MM.1S (cell line): ENCODE measurements at regions not wholly inside any gene's neighbourhood (a gene's known extent, or its start where the extent isn't known, plus 50 kb on each side); places are given as distances from the start of the nearest gene placed in this dataset.

ENCODE experiments used
- DNase-seq: peaks from one replicate; pipeline ENCODE4 v3.0.0-alpha.2; 2015
- H2AFZ ChIP-seq: fragments of 300-600 bp; sonication (generic); 2 replicates; pipeline ENCODE4 v1.6.0; 2016; ENCODE audit warnings: antibody characterized with exemption, low read length
- H3F3A ChIP-seq: fragments of 300-600 bp; sonication (generic); 2 replicates; pipeline ENCODE4 v1.6.1; 2016; ENCODE audit warnings: mild to moderate bottlenecking, antibody characterized with exemption, low read length, moderate library complexity, mixed read lengths; ENCODE audit not compliant: insufficient read depth
- H3K27ac ChIP-seq: fragments of 300-600 bp; sonication (generic); 2 replicates; pipeline ENCODE4 v1.5.1; 2016; ENCODE audit warnings: mild to moderate bottlenecking, low read length
- H3K27me3 ChIP-seq: fragments of 300-600 bp; sonication (generic); replicated peaks from 2 replicates; pipeline ENCODE4 v1.6.0; 2016; ENCODE audit warnings: low read length; ENCODE audit not compliant: insufficient read depth
- H3K36me3 ChIP-seq: fragments of 300-600 bp; sonication (generic); replicated peaks from 2 replicates; pipeline ENCODE4 v1.6.1; 2016; ENCODE audit warnings: mild to moderate bottlenecking, low read length, mixed read lengths; ENCODE audit not compliant: insufficient read depth
- H3K4me1 ChIP-seq: fragments of 300-600 bp; sonication (generic); 2 replicates; pipeline ENCODE4 v1.6.1; 2016; ENCODE audit warnings: low read length, mixed read lengths
- H3K4me2 ChIP-seq: fragments of 300-600 bp; sonication (generic); 2 replicates; pipeline ENCODE4 v1.6.0; 2016; ENCODE audit warnings: low read depth, low read length
- H3K4me3 ChIP-seq: fragments of 300-600 bp; sonication (generic); 2 replicates; pipeline ENCODE4 v1.5.1; 2016; ENCODE audit warnings: low read length, mixed read lengths
- H3K79me2 ChIP-seq: fragments of 300-600 bp; sonication (generic); 2 replicates; pipeline ENCODE4 v1.6.1; 2016; ENCODE audit warnings: mixed run types, low read length, mixed read lengths
- H3K9ac ChIP-seq: fragments of 300-600 bp; sonication (generic); 2 replicates; pipeline ENCODE4 v1.6.1; 2016; ENCODE audit warnings: low read length, mixed read lengths
- H3K9me2 ChIP-seq: fragments of 300-600 bp; sonication (generic); replicated peaks from 2 replicates; pipeline ENCODE4 v1.6.1; 2016; ENCODE audit warnings: mild to moderate bottlenecking, low read length, mixed read lengths; ENCODE audit not compliant: insufficient read depth
- H3K9me3 ChIP-seq: fragments of 300-600 bp; sonication (generic); replicated peaks from 2 replicates; pipeline ENCODE4 v1.6.1; 2016; ENCODE audit warnings: mild to moderate bottlenecking, low read length, mixed read lengths; ENCODE audit not compliant: insufficient read depth
- H4K20me1 ChIP-seq: fragments of 300-600 bp; sonication (generic); 2 replicates; pipeline ENCODE4 v1.6.1; 2016; ENCODE audit warnings: mild to moderate bottlenecking, low read length, moderate library complexity, mixed read lengths; ENCODE audit not compliant: insufficient read depth
- CTCF ChIP-seq: fragments of 300-600 bp; sonication (generic); IDR thresholded peaks from 2 replicates; pipeline ENCODE4 v1.5.1; 2016; ENCODE audit warnings: antibody characterized with exemption, low read length, mixed read lengths
- EZH2 ChIP-seq: fragments of 300-600 bp; sonication (generic); optimal IDR thresholded peaks from 2 replicates; pipeline ENCODE3; 2017; ENCODE audit warnings: low read depth, mild to moderate bottlenecking, antibody characterized with exemption, low read length, mixed read lengths
- EZH2phosphoT487 ChIP-seq: fragments of 300-600 bp; sonication (generic); IDR thresholded peaks from 2 replicates; pipeline ENCODE4 v1.6.1; 2018; ENCODE audit warnings: antibody characterized with exemption, low read length

GRCh38 chr4:1539859-1540600, 133.8 kb upstream of the NKX1-1 start:
- Histone ChIP-seq H3K4me1 (no peaks in the 10 kb centered on the region), H3K4me2 (no peak overlapping the region), H3K9me2 (no peaks in the 10 kb centered on the region), H2AFZ (no peak overlapping the region), H3K27me3 (peaks cover 33% of the 10 kb centered on the region), H4K20me1 (no peaks in the 10 kb centered on the region), H3K4me3 (no peak overlapping the region), H3K36me3 (no peaks in the 10 kb centered on the region), H3K9me3 (no peaks in the 10 kb centered on the region), H3K9ac (no peak overlapping the region), H3K79me2 (no peaks in the 10 kb centered on the region), H3K27ac (no peak overlapping the region), H3F3A (no peaks in the 10 kb centered on the region)
- DNase-seq = no peak
- TF ChIP-seq CTCF (no peak), EZH2phosphoT487 (no peak), EZH2 (no peak)

DNA sequence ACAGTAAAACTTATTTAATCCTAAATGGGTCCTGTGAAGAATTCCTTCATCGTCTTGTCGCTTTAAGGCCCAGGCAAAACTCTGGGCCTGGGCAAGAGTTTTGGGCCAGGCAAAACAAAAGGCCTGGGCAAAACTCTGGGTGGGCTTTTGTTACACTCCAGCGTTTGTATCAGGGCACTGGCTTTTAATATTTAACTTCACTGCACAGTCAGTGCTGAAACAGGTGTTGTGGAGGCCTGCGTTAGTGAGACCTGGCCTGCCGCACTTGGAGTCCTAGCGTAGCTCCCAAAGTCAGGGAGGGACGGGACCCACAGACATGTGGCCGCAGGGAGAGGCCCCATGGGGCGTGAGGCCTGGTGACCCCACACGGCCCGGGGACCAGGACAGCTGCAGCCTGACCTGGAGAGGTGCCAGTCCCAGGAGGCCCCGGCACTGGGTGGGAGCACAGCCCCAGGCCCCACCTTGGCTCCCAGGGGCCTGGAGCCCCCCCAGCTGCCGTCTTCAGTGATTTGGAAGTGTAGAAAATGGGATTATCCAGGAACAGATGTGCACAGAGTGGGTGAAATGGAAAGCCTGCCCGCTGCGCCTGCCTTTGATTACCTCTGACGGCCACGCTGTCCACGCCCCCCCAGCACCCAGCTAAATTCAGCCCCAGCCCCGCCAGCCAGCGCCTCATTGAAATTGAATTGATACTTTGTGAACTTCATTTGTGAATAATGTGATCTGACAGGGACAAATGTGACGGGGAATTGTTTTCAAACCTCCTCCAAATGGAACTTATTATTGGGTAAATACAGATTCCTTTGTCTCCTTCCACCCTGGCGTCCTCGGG, 132.9 kb upstream of the NKX1-1 start:
- Histone ChIP-seq H3K36me3 (no peaks in the 10 kb centered on the region), H3K27ac (no peak overlapping the region), H3K9ac (no peak overlapping the region), H3K4me1 (no peaks in the 10 kb centered on the region), H3F3A (no peaks in the 10 kb centered on the region), H3K4me2 (no peak overlapping the region), H4K20me1 (no peaks in the 10 kb centered on the region), H3K79me2 (no peaks in the 10 kb centered on the region), H3K27me3 (peaks cover 27% of the 10 kb centered on the region), H3K9me2 (no peaks in the 10 kb centered on the region), H3K4me3 (no peak overlapping the region), H2AFZ (no peak overlapping the region), H3K9me3 (no peaks in the 10 kb centered on the region)
- DNase-seq = no peak
- no peak for TF ChIP-seq EZH2phosphoT487
- TF ChIP-seq CTCF = no peak
- TF ChIP-seq EZH2 = no peak

DNA sequence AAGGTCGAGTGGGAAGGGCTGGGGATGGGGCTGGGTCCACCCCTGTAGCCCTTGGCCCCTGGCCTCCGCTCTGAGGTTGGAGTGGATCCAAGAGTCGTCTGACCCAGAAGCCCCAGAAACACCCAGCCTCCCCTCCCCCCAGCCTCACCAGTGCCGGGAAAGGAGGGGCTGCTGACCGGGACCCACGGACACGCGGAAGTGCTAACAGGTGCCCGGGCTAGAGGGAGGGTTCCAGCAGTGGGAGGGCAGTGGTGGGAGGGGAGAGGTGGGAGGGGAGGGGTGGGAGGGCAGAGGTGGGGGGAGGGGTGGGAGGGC, 131.8 kb upstream of the NKX1-1 start:
- no peaks in the 10 kb centered on the region for H3K4me1 ChIP-seq
- H2AFZ ChIP-seq = no peak overlapping the region
- no peak overlapping the region for H3K27ac ChIP-seq
- H3K4me3 ChIP-seq = no peak overlapping the region
- no peaks in the 10 kb centered on the region for H3K9me3 ChIP-seq
- no peaks in the 10 kb centered on the region for H3F3A ChIP-seq
- H3K36me3 ChIP-seq = no peaks in the 10 kb centered on the region
- peaks cover 17% of the 10 kb centered on the region for H3K27me3 ChIP-seq
- H3K9ac ChIP-seq = no peak overlapping the region
- DNase-seq = no peak
- no peaks in the 10 kb centered on the region for H4K20me1 ChIP-seq
- no peak for TF ChIP-seq EZH2phosphoT487
- TF ChIP-seq EZH2 = no peak
- TF ChIP-seq CTCF = no peak
- H3K4me2 ChIP-seq = no peak overlapping the region
- no peaks in the 10 kb centered on the region for H3K79me2 ChIP-seq
- no peaks in the 10 kb centered on the region for H3K9me2 ChIP-seq
